Neural cell (in vitro differentiated cells): ENCODE measurements at regions not wholly inside any gene's neighbourhood (a gene's known extent, or its start where the extent isn't known, plus 50 kb on each side); places are given as distances from the start of the nearest gene placed in this dataset.

Experiments used
- EP300 ChIP-seq: fragments of 450-650 bp; conservative IDR thresholded peaks from 2 replicates; pipeline ENCODE4 v1.6.1; 2014; ENCODE audit warnings: antibody characterized with exemption, mild to moderate bottlenecking, moderate library complexity; ENCODE audit not compliant: poor library complexity, severe bottlenecking
- EZH2 ChIP-seq: fragments of 200-600, 300-800 bp; shearing (Covaris generic), sonication (generic); IDR thresholded peaks from 2 replicates; pipeline ENCODE4 v1.6.1; 2014; ENCODE audit warnings: antibody characterized with exemption, low read length, borderline replicate concordance, mild to moderate bottlenecking; ENCODE audit not compliant: insufficient read depth, poor library complexity, severe bottlenecking
- MXI1 ChIP-seq: fragments of 450-650 bp; conservative IDR thresholded peaks from 2 replicates; pipeline ENCODE4 v1.6.1; 2014; ENCODE audit warnings: antibody characterized with exemption, mild to moderate bottlenecking; ENCODE audit not compliant: poor library complexity, severe bottlenecking
- POLR2AphosphoS5 ChIP-seq: IDR thresholded peaks from 2 replicates; pipeline ENCODE4 v1.6.1; 2012
- RAD21 ChIP-seq: fragments of 450-650 bp; conservative IDR thresholded peaks from 2 replicates; pipeline ENCODE4 v1.6.1; 2014; ENCODE audit warnings: antibody characterized with exemption, mild to moderate bottlenecking, moderate library complexity
- SMC3 ChIP-seq: fragments of 450-650 bp; conservative IDR thresholded peaks from 2 replicates; pipeline ENCODE4 v1.6.1; 2014; ENCODE audit warnings: antibody characterized with exemption, mild to moderate bottlenecking, moderate library complexity; ENCODE audit not compliant: poor library complexity
- TAF1 ChIP-seq: IDR thresholded peaks from 2 replicates; pipeline ENCODE4 v1.6.1; 2012; ENCODE audit warnings: low read depth
- TF ChIP-seq, protein P1 (sequence below): IDR thresholded peaks from 2 replicates; pipeline ENCODE4 v1.6.1; 2012; ENCODE audit warnings: borderline replicate concordance
- TF ChIP-seq, protein P2 (sequence below): fragments of 450-650 bp; IDR thresholded peaks from 2 replicates; pipeline ENCODE4 v1.5.1; 2014; ENCODE audit warnings: antibody characterized with exemption, mild to moderate bottlenecking, moderate library complexity; ENCODE audit not compliant: poor library complexity, severe bottlenecking

DNA sequence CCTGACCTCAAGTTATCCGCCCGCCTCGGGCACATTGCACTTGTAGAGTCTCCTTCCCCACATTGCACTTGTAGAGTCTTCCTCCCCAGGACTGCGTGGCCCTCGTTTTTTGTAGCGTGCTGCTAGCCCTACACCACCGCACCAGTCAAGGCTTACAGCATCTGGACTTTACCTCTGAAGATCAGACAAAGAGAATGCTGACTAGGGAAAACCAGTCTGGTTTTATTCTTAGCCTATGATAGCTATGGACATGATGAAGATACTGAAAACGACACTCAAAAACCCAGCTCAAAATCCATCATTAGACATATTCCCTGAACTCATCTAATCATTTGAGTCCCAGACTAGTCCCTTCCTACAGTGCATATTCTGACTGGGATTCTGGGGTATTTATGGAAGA is 71.9 kb upstream of the AKR1E2 start:
- TF ChIP-seq EP300 (no peak), MXI1 (no peak), EZH2 (no peak), POLR2AphosphoS5 (no peak), TAF1 (no peak), RAD21 (no peak), SMC3 (no peak)
- TF ChIP-seq, protein P1, sequence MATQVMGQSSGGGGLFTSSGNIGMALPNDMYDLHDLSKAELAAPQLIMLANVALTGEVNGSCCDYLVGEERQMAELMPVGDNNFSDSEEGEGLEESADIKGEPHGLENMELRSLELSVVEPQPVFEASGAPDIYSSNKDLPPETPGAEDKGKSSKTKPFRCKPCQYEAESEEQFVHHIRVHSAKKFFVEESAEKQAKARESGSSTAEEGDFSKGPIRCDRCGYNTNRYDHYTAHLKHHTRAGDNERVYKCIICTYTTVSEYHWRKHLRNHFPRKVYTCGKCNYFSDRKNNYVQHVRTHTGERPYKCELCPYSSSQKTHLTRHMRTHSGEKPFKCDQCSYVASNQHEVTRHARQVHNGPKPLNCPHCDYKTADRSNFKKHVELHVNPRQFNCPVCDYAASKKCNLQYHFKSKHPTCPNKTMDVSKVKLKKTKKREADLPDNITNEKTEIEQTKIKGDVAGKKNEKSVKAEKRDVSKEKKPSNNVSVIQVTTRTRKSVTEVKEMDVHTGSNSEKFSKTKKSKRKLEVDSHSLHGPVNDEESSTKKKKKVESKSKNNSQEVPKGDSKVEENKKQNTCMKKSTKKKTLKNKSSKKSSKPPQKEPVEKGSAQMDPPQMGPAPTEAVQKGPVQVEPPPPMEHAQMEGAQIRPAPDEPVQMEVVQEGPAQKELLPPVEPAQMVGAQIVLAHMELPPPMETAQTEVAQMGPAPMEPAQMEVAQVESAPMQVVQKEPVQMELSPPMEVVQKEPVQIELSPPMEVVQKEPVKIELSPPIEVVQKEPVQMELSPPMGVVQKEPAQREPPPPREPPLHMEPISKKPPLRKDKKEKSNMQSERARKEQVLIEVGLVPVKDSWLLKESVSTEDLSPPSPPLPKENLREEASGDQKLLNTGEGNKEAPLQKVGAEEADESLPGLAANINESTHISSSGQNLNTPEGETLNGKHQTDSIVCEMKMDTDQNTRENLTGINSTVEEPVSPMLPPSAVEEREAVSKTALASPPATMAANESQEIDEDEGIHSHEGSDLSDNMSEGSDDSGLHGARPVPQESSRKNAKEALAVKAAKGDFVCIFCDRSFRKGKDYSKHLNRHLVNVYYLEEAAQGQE = no peak
- TF ChIP-seq, protein P2, sequence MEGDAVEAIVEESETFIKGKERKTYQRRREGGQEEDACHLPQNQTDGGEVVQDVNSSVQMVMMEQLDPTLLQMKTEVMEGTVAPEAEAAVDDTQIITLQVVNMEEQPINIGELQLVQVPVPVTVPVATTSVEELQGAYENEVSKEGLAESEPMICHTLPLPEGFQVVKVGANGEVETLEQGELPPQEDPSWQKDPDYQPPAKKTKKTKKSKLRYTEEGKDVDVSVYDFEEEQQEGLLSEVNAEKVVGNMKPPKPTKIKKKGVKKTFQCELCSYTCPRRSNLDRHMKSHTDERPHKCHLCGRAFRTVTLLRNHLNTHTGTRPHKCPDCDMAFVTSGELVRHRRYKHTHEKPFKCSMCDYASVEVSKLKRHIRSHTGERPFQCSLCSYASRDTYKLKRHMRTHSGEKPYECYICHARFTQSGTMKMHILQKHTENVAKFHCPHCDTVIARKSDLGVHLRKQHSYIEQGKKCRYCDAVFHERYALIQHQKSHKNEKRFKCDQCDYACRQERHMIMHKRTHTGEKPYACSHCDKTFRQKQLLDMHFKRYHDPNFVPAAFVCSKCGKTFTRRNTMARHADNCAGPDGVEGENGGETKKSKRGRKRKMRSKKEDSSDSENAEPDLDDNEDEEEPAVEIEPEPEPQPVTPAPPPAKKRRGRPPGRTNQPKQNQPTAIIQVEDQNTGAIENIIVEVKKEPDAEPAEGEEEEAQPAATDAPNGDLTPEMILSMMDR = no peak
